OCI-LY3 (cell line): ENCODE measurements at regions not wholly inside any gene's neighbourhood (a gene's known extent, or its start where the extent isn't known, plus 50 kb on each side); places are given as distances from the start of the nearest gene placed in this dataset.

ENCODE experiments used
- EZH2phosphoT487 ChIP-seq: fragments of 200-600 bp; shearing (Covaris generic); IDR thresholded peaks from 2 replicates; pipeline ENCODE4 v1.6.1; 2018; ENCODE audit warnings: antibody characterized with exemption, mixed run types, low read depth
- TF ChIP-seq, protein P1 (sequence below): fragments of 200-600, 300-600 bp; sonication (generic); IDR thresholded peaks from 2 replicates; pipeline ENCODE4 v1.5.1; 2014; ENCODE audit warnings: antibody characterized with exemption, low read length, low read depth

DNA sequence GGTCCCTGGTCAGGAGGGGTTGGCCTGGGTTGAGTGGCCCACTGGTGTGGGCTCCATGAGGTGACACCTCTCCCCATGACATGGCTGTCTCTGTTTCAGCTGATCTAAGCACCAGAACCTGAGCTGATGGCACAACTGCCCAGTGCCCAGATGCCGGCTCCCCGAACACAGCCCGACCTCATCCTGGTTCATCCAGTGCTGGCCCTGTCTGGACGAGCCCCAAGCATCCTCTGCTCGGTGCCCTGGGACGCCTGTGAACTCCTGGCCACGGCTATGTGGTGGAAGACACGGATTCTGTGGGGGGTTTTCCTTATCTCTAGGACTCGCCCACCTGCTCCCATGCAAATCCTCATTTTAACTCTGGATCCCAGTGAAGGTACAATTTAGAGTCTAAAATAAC lies 389.2 kb downstream of the SHANK2 start:
- TF ChIP-seq, protein P1, sequence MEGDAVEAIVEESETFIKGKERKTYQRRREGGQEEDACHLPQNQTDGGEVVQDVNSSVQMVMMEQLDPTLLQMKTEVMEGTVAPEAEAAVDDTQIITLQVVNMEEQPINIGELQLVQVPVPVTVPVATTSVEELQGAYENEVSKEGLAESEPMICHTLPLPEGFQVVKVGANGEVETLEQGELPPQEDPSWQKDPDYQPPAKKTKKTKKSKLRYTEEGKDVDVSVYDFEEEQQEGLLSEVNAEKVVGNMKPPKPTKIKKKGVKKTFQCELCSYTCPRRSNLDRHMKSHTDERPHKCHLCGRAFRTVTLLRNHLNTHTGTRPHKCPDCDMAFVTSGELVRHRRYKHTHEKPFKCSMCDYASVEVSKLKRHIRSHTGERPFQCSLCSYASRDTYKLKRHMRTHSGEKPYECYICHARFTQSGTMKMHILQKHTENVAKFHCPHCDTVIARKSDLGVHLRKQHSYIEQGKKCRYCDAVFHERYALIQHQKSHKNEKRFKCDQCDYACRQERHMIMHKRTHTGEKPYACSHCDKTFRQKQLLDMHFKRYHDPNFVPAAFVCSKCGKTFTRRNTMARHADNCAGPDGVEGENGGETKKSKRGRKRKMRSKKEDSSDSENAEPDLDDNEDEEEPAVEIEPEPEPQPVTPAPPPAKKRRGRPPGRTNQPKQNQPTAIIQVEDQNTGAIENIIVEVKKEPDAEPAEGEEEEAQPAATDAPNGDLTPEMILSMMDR: no peak
- no peak for TF ChIP-seq EZH2phosphoT487
